Spleen (tissue), 11 donors: ENCODE measurements at regions not wholly inside any gene's neighbourhood (a gene's known extent, or its start where the extent isn't known, plus 50 kb on each side); places are given as distances from the start of the nearest gene placed in this dataset.

Experiments
- DNase-seq: peaks from one replicate; pipeline ENCODE4 v3.0.0-alpha.2; 2020
- H3K27ac ChIP-seq, 8 donors: fragments of 200-600 bp; sonication (generic) in 7 of 8; 1 replicate in 4 of 8; 2 replicates in 4 of 8; pipeline versions ENCODE4 v1.5.0 to v1.8.0; 2016 to 2021; ENCODE audit warnings: inconsistent platforms in 4 of 8, mild to moderate bottlenecking in 4 of 8, moderate library complexity in 1 of 8
- H3K27me3 ChIP-seq, 7 donors: fragments of 200-600 bp; sonication (generic) in 6 of 7; replicated peaks in 1 of 7; 1 replicate in 4 of 7; 2 replicates in 3 of 7; pipeline versions ENCODE4 v1.5.0 to v1.8.0; 2016 to 2021; ENCODE audit warnings: inconsistent platforms in 3 of 7, mild to moderate bottlenecking in 1 of 7
- H3K36me3 ChIP-seq, 6 donors: fragments of 200-600 bp; sonication (generic) in 5 of 6; 1 replicate in 4 of 6; 2 replicates in 2 of 6; pipeline versions ENCODE4 v1.5.0 to v1.8.0; 2016 to 2021; ENCODE audit warnings: inconsistent platforms in 2 of 6
- H3K4me1 ChIP-seq, 6 donors: fragments of 200-600 bp; sonication (generic) in 5 of 6; 1 replicate in 3 of 6; 2 replicates in 3 of 6; pipeline versions ENCODE4 v1.5.0 to v1.8.0; 2016 to 2021; ENCODE audit warnings: inconsistent platforms in 3 of 6
- H3K4me3 ChIP-seq, 8 donors: fragments of 200-600 bp; sonication (generic) in 7 of 8; 1 replicate in 4 of 8; 2 replicates in 4 of 8; pipeline versions ENCODE4 v1.5.0 to v1.8.0; 2016 to 2021; ENCODE audit warnings: inconsistent platforms in 4 of 8, mild to moderate bottlenecking in 4 of 8, moderate library complexity in 2 of 8
- H3K9me3 ChIP-seq, 8 donors: fragments of 200-600 bp; sonication (generic) in 7 of 8; 1 replicate in 4 of 8; 2 replicates in 4 of 8; pipeline versions ENCODE4 v1.5.0 to v1.8.0; 2016 to 2021; ENCODE audit warnings: inconsistent platforms in 4 of 8
- POLR2A ChIP-seq, 3 donors: fragments of 450-650 bp; IDR thresholded peaks; one replicate each; pipeline ENCODE4 v1.5.1; 2017; ENCODE audit warnings: antibody characterized with exemption in 3 of 3, mild to moderate bottlenecking in 1 of 3
- POLR2AphosphoS5 ChIP-seq, 3 donors: sonication (generic); formaldehyde crosslinking; IDR thresholded peaks; one replicate each; pipeline ENCODE4 v1.5.1; 2017; ENCODE audit warnings: antibody characterized with exemption in 3 of 3
- WGBS, 5 donors: extraction: QIAGEN DNeasy Blood & Tissue Kit in 3 of 5; methylation state at CpG; one replicate each; pipeline versions ENCODE4 v1.1.5 to v1.1.7; 2013 to 2018; 5-methylcytosine and 5-hydroxymethylcytosine counted together
- intact Hi-C: fragments of 100-400 bp; cut with DNase I; formaldehyde crosslinking; loops from one replicate; pipeline ENCODE4 v1.15.0; 2023; ENCODE audit warnings: low total_unique reads
- TF ChIP-seq, protein P1 (sequence below), 11 experiments: fragments of 200-600 bp in 7 of 11; fragments of 450-650 bp in 4 of 11; sonication (generic) in 4 of 11; IDR thresholded peaks in 8 of 11; conservative IDR thresholded peaks in 3 of 11; 1 replicate in 7 of 11; 2 replicates in 4 of 11; pipeline versions ENCODE4 v1.4.0 to v1.8.0; 2016 to 2021; ENCODE audit warnings: antibody characterized with exemption in 11 of 11, inconsistent platforms in 4 of 11, mild to moderate bottlenecking in 1 of 11
- donor health status: healthy with polysubstance abuse.
- donor health status: DM: no; HTN: no; CAD: no; lungs with moderate emphysema.
- donor health status: DM: no; HTN: no; CAD: no.
- donor health status: Bipolar disorder and iron deficiency.
- donor health status: healthy.
- donor health status: DM: no; HTN: no; CAD: no.
- donor health status: DM: yes; HTN: yes; CAD: no.

DNA sequence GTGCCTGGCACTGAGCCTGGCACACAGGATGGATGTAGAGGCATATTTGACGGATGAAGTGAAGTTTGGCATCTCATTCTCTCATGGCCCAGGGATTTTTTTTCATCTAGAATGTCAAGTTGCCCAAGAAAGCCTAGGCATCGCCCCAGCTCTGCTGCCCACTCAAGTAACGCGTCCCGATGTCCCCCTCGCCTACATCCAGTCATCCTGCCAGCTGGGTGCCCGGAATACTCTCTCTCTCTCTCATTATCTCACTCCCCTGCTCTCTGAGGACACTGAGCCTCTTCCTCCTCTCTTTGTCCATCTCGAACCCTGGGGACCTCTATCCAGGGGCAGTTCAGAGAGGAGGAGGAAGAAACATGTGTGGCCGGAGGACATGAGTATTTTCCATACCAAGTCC lies 142.3 kb upstream of the ZC3H12A start:
- peaks cover 0 to 35% (median 0%) of the 10 kb centered on the region in 7 donors for H3K27me3 ChIP-seq
- no peaks in the 10 kb centered on the region for H3K4me1 ChIP-seq
- DNase-seq, result peak; percentile 24
- no peak overlapping the region for H3K4me3 ChIP-seq
- H3K9me3 ChIP-seq, result peaks cover 0 to 14% (median 3%) of the 10 kb centered on the region in 8 donors
- TF ChIP-seq POLR2A (IDR thresholded peaks at IDR 0.05) (no peak), POLR2AphosphoS5 (IDR thresholded peaks at IDR 0.05) (no peak)
- TF ChIP-seq, protein P1, sequence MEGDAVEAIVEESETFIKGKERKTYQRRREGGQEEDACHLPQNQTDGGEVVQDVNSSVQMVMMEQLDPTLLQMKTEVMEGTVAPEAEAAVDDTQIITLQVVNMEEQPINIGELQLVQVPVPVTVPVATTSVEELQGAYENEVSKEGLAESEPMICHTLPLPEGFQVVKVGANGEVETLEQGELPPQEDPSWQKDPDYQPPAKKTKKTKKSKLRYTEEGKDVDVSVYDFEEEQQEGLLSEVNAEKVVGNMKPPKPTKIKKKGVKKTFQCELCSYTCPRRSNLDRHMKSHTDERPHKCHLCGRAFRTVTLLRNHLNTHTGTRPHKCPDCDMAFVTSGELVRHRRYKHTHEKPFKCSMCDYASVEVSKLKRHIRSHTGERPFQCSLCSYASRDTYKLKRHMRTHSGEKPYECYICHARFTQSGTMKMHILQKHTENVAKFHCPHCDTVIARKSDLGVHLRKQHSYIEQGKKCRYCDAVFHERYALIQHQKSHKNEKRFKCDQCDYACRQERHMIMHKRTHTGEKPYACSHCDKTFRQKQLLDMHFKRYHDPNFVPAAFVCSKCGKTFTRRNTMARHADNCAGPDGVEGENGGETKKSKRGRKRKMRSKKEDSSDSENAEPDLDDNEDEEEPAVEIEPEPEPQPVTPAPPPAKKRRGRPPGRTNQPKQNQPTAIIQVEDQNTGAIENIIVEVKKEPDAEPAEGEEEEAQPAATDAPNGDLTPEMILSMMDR (IDR thresholded peaks at IDR 0.05 in 8 of 11, conservative IDR thresholded peaks at IDR 0.05 in 3 of 11), result no peak
- 79 to 86% (median 83%) methylated on average over 9 of the region's 9 CpGs for WGBS, 5 donors
- intact Hi-C loops, result no loop called here
- no peaks in the 10 kb centered on the region for H3K36me3 ChIP-seq
- H3K27ac ChIP-seq, result no peak overlapping the region

DNA sequence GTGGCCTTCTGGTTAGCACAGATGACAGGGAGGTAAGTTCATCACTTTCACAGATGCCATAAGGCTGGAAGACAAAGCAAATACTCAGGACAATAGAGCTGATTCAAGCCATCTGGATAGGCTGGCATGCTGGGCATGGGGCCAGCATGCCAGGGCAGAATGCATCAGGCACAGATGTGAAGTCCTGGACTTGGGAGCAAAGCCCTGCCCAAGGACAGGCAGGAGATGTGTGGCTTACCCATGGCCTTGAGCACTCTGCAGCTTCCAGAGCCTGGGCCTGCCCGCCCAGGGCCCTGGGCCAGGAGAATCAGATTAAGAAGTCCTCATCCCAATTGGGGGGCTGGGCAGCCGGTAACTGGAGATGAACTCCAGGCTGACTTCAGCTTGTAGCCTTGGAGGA lies 135.7 kb upstream of the ZC3H12A start:
- no peak overlapping the region for H3K27ac ChIP-seq
- intact Hi-C loops, result no loop called here
- H3K4me1 ChIP-seq, result no peaks in the 10 kb centered on the region
- DNase-seq, result no peak
- peaks cover 0 to 14% (median 3%) of the 10 kb centered on the region in 8 donors for H3K9me3 ChIP-seq
- WGBS, 5 donors, result 71 to 91% (median 74%) methylated on average over 1 to 2 of the region's 2 CpGs
- no peaks in the 10 kb centered on the region for H3K36me3 ChIP-seq
- TF ChIP-seq POLR2AphosphoS5 (IDR thresholded peaks at IDR 0.05) (no peak), POLR2A (IDR thresholded peaks at IDR 0.05) (no peak)
- TF ChIP-seq, protein P1 (IDR thresholded peaks at IDR 0.05 in 8 of 11, conservative IDR thresholded peaks at IDR 0.05 in 3 of 11), result no peak
- no peak overlapping the region for H3K4me3 ChIP-seq
- peaks cover 0 to 22% (median 0%) of the 10 kb centered on the region in 7 donors for H3K27me3 ChIP-seq

DNA sequence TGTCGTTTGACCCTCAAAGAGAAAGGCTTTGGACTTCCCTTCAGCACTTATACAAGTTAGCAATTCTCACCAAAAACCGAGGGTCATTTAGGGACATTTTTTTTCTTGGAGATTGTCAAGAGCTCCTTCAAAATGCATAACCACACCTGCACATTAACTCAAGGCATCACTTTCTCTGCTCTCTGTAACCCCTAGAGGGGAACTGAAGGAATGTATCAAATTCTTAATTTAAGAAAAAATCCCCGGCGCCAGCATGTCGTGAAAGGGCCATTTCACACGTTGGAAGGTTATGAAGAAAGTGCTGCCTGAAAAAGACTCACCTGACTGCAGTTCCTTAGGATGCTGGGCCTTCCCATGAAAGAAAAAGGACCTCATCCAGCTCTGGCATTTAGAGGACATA lies 131.6 kb upstream of the ZC3H12A start:
- Histone ChIP-seq H3K9me3 (no peaks in the 10 kb centered on the region), H3K27me3 (peaks cover 0 to 23% (median 0%) of the 10 kb centered on the region in 7 donors), H3K4me3 (no peak overlapping the region), H3K27ac (no peak overlapping the region), H3K4me1 (no peaks in the 10 kb centered on the region), H3K36me3 (no peaks in the 10 kb centered on the region)
- TF ChIP-seq, protein P1 (IDR thresholded peaks at IDR 0.05 in 8 of 11, conservative IDR thresholded peaks at IDR 0.05 in 3 of 11), result no peak
- TF ChIP-seq POLR2AphosphoS5 (IDR thresholded peaks at IDR 0.05), result no peak
- TF ChIP-seq POLR2A (IDR thresholded peaks at IDR 0.05), result no peak
- WGBS, 5 donors, result 31 to 56% (median 45%) methylated on average over 6 of the region's 6 CpGs
- no peak for DNase-seq
- intact Hi-C loops, result no loop called here

DNA sequence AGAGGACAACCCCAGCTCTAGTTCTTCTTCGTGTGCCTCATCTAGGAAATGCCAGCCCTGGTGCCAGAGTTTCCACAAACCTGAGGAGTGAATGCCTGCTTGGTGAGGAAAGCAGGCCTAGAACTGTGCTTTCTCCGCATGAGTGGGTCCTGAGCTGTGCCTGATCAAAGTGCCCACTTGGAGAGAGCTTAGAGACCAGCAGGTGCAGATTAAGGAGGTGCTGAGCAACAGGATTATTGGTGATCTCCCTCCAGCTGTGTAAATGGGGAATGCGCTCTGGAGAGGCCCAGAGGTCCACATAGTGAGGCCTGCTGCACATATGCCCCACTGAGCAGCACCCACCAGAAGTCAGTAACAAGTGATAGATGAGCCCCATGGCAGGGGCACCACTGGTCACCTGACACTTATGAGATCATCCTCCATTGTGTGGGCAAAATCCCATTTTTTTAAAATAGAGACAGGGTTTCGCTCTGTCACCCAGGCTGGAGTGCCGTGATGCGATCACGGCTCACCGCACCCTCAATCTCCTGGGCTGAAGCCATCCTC lies 127.2 kb upstream of the ZC3H12A start:
- Histone ChIP-seq H3K27me3 (peaks cover 0 to 11% (median 0%) of the 10 kb centered on the region in 7 donors), H3K36me3 (no peaks in the 10 kb centered on the region), H3K4me3 (no peak overlapping the region), H3K9me3 (no peaks in the 10 kb centered on the region), H3K27ac (no peak overlapping the region), H3K4me1 (no peaks in the 10 kb centered on the region)
- DNase-seq, result no peak
- TF ChIP-seq, protein P1 (IDR thresholded peaks at IDR 0.05 in 8 of 11, conservative IDR thresholded peaks at IDR 0.05 in 3 of 11), result no peak
- TF ChIP-seq POLR2A (IDR thresholded peaks at IDR 0.05), result no peak
- TF ChIP-seq POLR2AphosphoS5 (IDR thresholded peaks at IDR 0.05), result no peak
- intact Hi-C loops, result no loop called here
- 79 to 91% (median 87%) methylated on average over 8 of the region's 8 CpGs for WGBS, 5 donors
